ENCODE measurements at regions not wholly inside any gene's neighbourhood (a gene's known extent, or its start where the extent isn't known, plus 50 kb on each side); places are given as distances from the start of the nearest gene placed in this dataset.
A peak's percentile ranks its signal among the peaks of the same experiment; 100 is the strongest.
"Not testable (repeated sequence)": the region's sequence is repeated elsewhere in the genome, so short reads cannot be mapped to it uniquely, and the experiment has no call there.

DNA sequence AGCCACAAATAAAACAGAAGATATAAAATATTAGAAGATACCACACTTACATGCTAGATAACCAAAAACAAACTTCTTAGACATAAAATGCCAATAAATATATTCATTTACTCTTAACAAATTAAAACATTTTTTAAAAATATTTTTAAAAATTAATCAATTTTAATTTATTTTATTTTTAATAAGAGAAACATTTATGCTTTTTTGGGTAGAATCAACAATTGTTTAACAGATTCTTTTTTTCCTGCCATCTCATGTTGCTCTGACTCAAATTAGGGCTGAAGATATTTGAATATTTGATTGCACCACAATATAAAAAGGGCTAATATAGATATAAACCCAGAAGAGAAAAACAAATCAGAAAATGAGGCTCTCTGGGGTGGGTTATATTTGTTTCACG is 172.6 kb downstream of the GOLGA6L6 start:
- DNase-seq (ENCODE audit: low read depth, low spot score) = no peak

DNA sequence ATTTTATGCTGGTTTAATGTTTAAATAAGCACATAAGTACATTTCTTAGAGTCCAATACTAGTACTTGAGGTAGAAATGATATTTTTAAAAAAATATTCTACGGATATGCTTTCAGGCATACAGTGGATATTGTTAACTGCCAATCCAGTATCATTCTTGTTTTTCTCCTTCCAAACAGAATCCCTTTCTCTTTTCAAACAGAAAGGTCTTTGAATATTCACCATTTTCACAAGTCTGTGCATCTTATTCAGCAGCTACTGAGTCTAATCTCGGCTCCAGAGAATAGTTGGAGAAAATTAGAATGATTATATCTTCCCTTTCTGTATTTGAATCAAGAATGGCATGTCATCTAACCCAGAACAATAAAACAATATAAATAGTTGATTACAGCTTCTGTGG is 174.5 kb downstream of the GOLGA6L6 start:
- DNase-seq (ENCODE audit: low read depth, low spot score) = no peak

DNA sequence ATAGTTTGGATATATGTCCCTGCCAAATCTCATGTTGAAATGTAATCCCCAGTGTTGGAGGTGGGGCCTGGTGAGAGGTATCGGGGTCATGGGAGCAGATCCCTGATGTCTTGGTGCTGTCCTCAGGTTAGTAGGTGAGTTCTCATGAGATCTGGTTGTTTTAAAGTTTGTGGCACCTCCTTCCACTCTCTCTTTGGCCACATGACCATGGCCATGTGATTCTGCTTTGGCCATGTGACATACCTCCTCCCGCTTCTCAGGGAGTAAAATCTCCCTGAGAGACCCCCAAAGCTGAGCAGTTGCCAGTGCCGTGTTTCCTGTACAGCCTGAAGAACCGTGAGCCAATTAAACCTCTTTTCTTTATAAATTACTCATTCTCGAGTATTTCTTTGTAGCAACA is 178.0 kb downstream of the GOLGA6L6 start:
- DNase-seq (ENCODE audit: low read depth, low spot score) = not testable (repeated sequence)

DNA sequence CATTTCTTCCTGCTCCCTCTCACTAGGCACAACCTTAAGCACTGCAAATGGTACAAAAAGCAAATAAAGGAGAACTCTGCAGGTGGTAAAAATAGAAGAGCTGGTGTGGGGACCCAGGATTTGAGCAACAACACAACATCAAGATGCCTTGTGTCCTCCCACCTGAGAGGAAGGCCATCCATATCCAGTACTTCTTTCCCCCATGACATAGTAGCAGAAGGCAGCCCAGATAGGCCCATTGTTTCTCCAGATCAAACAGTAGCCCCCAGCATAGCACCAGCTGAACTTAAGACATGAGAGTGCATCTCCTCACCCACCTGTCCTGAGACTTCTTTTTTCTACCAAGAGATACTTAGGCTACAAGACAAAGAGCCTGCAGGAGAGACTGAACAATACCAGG is 180.5 kb downstream of the GOLGA6L6 start:
- no peak for DNase-seq (ENCODE audit: low read depth, low spot score)

DNA sequence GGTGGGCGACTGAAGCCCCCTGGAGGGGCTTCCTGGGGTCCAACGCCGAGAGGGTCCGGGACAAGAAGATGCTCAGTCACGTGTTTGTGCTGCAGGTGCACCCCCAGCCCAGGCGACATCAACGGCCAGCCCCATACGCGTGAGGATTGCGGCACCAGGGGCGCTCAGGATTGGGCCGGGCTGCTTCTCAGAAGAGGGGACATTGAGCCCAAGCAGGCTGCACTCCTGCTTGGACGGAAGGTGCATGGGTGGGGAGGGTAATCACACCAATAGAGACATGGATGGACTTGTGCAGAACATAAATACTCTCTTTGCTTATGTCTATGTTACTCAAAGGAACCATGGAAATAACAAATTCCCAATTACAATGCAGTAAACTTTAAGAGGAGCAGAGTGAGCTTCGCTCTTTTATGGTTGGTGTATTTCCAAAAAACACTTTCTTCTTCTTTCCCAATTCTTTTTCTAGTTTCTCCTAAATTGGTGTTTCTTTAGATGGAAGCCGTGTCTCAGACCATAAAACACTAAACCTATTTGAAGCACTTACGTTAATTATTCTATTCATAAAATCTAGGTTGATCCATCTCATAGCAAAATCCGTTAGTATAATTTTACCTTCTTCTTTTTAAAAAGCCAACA is 182.7 kb downstream of the GOLGA6L6 start:
- DNase-seq (ENCODE audit: low read depth, low spot score) = no peak

DNA sequence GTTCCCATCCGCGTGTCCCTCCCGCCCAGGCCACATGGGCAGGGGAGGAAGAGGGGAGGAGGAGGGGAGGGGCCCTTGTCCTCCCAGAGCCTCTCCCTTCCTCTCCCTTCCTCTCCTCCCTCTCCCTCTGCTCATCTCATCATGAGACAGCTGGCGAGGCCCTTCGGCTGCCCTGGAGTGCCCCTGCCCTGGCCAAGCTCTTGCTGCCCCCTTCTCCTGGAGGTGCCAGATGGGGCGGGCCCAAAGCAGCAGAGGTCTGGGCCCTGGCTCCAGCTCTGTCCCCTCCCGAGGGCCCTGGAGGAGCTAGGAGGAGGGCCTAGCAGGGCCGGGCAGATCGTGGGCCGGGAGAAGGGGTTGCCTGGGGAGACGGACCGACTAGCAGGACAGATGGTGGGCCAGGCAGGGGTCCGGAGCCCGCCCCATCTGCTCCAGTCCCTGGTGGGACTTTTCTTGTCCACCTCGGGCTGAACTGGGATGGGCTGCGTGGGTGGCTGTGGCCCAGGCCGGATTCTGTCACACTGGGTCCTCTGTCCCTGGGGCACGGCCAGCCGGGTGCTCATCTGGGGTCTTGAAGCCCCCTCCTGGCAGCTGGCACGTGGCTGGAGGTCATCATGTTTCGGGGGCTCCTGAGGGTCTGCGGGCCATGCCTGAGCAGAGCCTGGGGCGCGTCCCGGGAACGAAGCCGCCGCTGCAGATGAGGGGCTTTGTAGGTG is 183.4 kb downstream of the GOLGA6L6 start:
- DNase-seq (ENCODE audit: low read depth, low spot score) = no peak

DNA sequence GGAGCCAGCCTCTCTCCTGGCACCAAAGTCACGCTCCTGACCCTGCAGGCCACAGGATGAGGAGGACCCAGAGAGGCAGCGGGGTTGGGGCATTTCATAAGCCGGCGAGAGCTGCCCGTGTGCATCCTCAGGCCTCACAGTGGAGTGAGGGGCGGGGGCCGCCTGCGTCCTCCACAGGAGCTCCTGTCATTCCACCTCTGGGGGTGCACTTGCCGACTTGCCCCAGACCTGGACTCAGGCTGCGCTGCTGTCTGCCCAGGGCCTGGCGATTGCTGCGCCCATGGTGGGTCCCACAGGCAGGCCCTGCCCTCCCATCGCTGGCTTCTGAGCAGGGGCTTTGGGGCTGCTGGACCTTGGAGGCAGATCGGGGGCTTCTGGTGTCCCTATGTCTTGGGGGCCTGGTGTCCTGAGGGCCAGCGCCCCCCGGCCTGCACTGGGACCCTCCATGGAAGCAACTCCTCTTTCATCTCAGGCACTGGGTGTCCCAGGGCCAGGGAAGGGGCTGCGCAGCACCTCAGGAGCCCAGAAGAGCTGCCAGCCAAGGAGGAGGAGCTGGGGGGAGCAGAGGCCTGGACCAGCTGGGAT is 184.0 kb downstream of the GOLGA6L6 start:
- DNase-seq (ENCODE audit: low read depth, low spot score) = no peak

DNA sequence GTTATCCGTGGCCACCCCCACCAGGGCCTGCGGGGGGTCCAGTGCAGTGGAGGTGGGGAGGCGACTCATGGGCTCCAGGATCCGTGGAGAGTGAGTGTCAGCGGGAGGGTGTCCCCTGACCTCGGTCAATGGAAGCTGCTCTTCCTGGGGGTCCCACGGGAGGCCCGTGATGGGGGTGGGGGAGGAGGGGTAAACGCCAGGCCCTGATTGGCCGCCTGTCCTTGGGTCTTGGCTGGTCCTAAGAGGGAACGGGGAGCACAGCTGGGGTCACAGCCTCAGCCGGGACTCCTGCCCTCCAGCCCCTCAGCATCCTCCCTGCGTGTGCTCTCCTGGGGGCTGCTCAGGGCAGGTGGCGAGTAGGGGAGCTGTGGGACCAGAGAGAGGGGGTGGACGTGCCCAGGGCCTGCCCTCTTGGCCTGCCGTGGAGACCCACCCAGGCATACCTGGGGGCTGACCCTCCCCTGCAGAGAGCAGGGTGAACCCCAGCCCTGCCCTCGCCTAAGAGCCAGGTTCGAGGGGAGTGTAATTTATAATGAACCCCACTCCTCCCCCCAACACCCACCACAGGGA is 184.6 kb downstream of the GOLGA6L6 start:
- no peak for DNase-seq (ENCODE audit: low read depth, low spot score)

DNA sequence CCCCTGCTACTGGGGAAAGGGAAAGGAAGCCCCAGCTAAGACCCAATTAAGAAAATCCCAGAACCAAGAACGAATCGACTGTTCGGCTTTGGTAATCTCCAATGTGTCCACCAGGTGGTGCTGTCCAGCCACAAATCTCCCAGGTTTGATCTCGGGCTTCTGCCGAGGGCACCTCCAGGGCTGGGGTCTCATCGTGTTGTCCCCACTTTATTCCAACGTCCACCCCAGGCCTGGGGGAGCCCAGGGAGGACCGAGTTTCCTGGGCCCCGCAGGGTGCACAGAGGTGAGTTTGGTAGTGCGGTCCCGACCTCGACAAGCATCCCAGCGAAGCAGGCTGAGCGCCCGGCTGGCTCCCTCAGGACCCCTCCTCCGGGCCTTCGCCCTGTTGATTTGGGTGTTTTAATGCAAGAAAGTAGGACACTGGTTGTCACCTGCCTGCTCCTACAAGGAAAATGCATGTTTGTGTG is 185.1 kb downstream of the GOLGA6L6 start:
- DNase-seq (ENCODE audit: low read depth, low spot score) = peak; percentile 17

DNA sequence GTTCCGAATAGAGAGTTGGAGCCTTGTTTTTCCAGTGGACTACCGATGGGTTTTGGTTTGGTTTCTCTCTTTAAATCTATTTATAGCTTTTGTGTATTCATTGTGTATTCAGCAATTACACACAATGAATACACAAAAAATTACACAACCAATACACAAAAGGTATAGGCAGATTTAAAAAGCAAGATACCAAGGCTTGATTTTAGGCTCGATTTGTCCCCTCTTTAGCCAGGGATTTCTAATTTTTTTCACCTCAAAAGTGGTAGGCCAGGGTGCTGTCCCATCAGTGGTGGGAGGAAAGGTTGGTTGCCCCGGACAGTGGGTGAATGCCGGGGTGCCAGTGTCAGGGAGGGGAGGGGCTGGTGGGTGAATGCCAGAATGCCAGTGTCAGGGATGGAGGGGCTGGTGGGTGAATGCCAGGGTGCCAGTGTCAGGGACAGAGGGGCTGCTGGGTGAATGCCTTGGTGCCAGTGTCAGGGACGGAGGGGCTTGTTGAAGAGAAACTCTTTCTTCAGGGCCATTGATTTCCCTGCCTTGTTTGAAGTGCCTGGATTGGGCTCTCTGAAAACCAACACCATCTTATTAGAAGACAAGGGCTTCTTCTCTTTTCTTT is 186.2 kb downstream of the GOLGA6L6 start:
- DNase-seq (ENCODE audit: low read depth, low spot score) = no peak

DNA sequence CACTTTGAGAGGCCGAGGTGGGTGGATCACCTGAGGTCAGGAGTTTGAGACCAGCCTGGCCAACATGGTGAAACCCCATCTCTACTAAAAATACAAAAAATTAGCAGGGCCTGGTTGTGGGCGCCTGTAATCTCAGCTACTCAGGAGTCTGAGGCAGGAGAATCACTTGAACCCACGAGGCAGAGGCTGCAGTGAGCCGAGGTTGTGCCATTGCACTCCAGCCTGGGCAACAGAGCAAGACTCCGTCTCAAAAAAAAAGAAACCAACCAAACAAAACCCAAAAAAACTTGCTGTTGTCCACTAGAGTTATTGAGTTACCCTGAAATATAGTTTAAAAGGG is 186.7 kb downstream of the GOLGA6L6 start:
- DNase-seq (ENCODE audit: low read depth, low spot score) = not testable (repeated sequence)

DNA sequence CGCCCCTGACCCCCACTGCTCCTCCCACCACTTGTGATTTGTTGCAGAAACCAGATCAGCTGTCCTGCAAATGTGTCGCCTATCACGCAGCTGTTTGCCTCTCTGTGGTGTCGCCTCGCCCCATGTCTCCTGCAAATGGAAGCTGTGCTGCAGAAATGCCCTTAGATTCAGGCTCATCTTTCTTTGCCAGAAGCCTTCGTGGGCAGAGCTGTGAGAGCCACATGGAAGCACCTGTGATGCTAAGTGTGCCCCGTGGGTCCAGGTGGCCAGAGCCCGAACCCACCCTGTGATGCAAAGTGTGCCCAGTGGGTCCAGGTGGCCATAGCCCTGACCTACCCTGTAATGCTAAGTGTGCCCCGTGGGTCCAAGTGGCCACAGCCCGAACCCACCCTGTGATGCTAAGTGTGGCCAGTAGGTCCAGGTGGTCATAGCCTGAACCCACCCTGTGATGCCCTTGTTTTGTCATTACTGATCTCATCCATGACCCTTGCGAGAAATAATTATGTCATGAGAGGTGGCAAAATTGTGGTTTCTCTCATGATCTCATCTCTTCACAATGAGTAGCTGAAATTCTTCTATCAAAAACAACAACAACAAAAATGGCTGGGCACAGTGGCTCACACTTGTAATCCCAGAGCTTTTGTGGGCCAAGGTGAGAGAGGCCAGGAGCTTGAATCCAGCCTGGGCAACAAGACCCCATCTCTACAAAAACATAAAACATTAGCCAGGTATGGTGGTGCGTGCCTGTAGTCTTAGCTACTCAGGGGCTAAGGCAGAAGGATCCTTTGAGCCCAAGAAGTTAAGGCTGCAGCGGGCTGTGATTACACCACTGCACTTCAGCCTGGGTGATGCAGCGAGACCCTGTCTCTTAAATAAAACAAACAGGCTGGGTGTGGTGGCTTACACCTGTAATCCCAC is 187.4 kb downstream of the GOLGA6L6 start:
- no peak for DNase-seq (ENCODE audit: low read depth, low spot score)

DNA sequence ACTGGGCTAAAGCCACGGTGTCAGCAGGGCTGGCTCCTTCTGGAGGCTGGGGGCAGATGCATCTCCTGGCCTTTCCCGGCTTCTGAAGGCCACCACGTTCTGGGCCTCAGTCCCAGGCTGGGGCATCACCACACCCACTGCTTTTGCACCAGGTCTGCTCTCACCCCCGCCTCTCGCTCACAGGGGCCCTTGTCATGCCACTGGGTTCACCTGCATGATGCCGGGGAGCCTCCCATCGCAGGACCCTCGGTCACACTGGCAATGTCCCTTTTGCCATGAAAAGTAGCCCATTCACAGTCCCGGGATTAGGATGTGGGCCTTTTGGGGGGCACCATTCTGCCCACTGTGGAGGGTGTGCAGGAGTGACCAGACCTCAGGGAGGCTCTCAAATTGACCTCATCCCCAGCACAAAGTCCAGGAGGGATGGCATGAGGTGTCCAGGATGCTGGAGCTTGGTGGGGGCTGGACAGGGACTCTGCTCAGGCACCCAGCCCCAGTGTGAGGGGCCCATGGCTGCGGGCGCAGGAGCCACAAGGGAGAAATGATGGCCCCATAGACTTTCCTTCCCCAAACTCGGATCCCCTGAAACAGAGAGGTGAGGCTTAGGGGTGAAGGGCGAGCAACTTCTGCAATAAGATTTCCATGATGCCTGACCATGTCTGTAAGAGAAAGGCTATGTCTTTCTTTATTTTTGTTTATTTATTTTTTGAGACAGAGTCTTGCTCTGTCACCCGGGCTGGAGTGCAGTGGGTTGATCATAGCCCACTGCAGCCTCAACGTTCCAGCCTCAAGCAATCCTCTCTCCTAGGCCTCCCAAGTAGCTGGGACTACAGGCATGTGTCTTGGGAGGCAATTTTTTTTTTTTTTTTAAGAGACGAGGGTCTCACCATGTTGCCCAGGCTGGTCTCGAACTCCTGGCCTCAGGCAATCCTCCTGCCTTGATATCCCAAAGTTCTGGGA is 189.1 kb downstream of the GOLGA6L6 start:
- no peak for DNase-seq (ENCODE audit: low read depth, low spot score)

DNA sequence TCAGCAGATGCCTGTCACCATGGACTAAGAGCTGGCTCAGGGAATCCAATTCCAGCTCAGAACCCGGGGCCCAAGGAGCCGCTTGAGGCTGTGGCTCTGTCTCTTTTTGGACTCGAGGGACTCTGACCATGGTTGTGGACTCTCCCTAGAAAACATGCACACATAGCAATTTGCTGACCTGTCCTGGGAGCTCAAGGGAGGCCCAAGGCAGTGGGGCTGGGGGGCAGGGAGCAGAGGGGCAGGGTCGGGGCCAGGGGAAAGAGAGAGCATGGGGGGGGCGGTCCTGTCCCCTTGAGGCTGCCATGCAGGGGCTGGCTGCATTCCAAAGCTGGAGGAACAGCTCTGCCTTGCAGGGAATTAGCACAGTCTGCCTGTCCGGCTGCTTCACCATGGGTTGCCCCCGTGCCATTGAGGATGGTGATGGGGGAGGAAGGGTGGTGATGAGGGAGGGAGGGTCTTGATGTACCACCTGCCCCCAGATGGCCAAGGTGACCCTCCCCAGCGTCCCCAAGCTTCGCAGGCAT is 190.1 kb downstream of the GOLGA6L6 start:
- DNase-seq (ENCODE audit: low read depth, low spot score) = no peak

DNA sequence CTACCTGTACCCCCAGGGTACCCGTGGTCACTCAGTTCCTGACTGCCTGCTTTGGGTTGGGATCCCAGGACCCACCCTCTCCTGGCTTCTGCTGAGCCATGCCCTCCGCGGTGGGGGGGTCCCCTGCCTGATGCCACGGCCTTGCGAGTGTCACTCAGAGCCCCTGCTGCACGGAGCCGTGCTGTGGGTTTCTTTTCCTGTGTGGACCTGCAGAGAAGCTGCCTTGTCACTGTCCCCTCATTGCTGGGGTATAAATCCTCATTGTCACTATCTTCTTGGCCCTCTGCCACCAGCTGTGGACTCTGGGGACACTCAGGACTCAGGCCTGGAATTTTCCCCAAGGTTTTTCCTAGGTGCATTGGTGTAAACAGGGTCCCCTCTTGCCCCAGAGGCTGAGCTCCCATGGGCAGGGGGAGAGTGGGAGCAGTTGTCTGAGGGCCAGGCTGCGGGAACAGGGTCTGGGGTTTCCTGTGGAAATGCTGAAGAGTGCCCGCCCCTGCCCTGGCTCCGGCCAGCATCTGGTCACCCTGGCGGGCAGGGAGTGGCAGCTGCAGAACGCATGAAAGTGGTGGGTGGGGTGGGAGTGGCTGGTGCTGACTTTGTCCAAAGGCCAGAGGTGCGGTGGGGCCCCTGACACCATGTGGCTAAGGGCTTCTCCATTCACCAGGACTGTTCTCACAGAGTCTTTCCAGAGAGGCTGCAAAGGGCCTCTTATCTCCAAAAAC is 191.7 kb downstream of the GOLGA6L6 start:
- no peak for DNase-seq (ENCODE audit: low read depth, low spot score)

DNA sequence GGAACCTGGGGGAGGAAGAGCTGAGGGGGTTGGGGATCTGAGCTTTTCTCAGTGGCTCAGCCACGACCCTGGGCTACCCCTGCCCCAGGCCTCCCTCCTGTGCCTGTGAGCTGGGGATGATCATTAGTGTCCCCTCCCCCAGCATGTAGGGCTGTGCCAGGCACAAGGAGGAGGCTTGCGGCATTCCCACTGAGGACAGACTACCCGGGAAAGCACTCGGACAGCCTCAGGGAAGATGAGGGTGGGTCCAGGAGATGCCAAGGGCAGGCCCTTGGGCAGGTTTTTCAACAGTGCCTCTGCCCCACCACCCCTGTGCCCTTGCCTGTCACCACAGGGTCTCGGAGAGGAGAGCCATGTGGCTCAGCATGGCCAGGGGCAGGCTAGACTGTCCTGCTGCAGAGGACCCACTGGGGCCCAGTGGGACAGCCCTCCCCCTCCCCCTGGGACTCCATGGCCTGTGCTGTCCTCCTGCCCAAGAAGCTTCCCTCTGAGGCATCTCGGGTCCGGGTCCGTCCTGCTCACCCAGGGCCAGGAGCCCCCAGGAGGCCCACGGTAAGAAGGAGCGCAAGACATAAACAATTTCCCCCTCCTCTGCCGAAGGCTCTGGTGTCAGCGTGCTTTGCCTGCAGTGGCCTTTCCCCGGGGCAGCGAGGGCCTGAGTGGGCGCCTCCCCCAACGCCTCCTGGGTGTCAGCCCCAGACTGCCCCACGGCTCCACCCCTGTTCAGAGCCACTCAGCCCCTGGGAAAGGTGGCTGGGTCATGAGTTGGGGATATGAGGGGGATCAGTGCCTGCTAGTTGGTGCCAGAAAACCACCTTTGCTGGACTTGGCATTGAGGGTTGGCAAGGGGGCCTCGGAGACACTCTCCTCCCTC is 192.5 kb downstream of the GOLGA6L6 start:
- DNase-seq (ENCODE audit: low read depth, low spot score) = no peak

DNA sequence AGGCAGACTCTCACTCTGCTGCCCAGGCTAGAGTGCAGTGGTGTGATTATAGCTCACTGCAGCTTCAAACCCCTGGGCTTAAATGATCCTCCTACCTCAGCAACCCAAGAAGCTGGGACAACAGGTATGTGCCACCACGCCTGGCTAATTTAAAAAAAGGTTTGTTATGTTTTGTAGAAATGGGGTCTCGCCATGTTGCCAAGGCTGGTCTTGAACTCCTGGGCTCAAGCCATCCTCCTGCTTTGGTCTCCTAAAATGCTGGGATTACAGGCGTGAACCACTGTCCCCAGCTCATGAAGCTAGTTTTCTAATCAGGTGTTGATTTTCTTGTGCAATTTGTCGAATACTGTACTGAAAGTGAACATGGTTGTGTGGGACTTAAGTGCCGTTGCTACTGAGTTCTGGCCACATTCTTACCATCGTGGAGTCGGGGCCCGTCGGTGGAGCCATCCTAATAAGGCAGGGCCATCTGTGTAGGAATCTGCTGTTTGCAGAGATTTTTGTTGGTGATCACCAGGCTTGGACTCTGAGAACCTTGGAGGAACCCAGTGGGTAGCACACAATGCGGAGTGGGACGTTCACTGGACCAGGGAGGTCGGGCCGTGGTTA is 193.2 kb downstream of the GOLGA6L6 start:
- DNase-seq (ENCODE audit: low read depth, low spot score) = no peak
